GM19351 (cell line): ENCODE measurements at regions not wholly inside any gene's neighbourhood (a gene's known extent, or its start where the extent isn't known, plus 50 kb on each side); places are given as distances from the start of the nearest gene placed in this dataset.
"Not testable (repeated sequence)": the region's sequence is repeated elsewhere in the genome, so short reads cannot be mapped to it uniquely, and the experiment has no call there.

Experiments used
- ATAC-seq: cut with Tn5 transposase; IDR thresholded peaks from one replicate; pipeline ENCODE4 v1.9.1; 2021; ENCODE audit warnings: mild to moderate bottlenecking, moderate library complexity; ENCODE audit not compliant: unreplicated experiment

GRCh38 chr10:57885618-57885968 is 382.1 kb downstream of the IPMK start:
- ATAC-seq: not testable (repeated sequence)

DNA sequence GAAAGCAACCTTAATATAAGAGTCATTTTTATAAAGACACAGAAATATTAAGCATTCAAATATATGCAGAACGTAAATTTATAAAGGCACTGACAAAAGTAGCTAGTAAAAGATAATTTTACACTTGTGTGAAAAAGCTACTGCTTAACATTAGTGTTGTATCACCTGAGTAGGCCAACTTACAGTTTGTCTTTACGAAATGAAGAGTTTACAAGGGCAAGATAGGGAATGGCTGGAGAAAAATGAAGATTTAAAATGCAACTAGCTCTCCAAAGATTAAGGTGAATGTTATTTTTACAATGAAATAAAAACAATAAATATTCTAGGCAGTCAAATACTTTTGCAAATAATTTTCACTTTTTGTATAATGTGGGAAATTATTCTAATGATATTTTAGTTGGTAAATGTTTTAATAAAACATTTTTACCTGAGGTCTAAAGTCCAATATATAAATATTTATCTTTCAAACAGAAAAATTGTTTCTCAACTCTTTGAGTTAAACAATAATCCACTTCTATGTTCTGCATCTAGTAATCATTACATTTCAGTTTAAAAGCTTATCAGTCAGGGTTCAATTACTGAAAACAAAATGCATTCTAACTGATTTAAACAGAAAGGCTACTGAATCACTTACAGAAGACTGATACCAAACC is 382.6 kb downstream of the IPMK start:
- ATAC-seq: no peak

DNA sequence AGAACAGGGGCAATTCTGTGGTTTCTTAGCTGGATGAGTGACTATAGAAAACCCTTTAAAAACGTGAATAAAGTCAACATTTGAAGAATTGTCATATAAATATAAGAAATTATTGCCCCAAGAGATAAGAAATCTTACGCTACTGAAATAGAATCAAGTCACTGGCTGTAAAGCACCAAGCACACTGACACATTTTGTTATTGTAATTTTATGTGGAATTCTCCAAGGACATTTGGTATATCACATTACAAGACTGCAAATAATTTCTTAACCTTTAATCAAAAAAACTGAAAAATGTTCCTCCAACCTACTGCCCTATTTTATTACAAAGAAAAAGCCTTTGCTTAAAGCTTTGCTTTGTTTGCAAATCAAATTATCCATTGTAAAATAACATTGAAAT is 383.3 kb downstream of the IPMK start:
- ATAC-seq: no peak

DNA sequence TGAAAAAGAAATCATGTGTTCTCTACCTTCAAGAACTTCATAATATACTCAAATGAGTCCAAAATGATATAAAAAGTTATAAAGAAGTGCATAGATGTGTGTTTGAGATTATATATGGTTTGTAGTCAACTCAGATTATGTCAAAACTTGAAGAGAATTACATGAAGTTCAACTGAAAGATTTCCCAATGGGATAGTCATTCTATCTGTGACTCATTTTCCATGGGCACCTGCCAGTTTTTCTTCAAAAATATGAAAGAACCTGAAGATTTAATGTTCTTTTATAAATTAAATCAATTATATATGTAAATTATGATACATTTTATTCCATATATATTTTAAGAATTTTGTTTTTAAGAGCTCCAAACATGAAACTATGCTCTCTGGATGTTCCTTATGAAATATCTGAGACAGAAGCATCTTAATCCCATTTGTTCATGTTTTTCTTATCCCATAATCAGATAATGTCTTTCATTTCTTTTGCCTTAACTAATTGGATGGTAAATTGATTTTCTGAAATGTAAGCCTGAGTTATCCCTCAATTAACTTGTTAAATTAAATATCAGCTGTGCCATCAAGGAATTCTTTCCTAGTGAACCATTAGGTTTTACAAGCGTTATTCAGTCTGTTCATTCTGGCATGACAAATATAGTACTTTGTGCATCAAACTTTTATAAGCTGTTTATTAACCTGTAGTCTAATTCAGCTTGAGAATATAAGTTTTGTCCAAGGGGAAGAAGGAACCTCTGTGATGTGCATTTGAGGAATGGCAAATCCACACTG is 387.1 kb downstream of the IPMK start:
- no peak for ATAC-seq

GRCh38 chr10:57874810-57875209 is 392.9 kb downstream of the IPMK start:
- no peak for ATAC-seq

DNA sequence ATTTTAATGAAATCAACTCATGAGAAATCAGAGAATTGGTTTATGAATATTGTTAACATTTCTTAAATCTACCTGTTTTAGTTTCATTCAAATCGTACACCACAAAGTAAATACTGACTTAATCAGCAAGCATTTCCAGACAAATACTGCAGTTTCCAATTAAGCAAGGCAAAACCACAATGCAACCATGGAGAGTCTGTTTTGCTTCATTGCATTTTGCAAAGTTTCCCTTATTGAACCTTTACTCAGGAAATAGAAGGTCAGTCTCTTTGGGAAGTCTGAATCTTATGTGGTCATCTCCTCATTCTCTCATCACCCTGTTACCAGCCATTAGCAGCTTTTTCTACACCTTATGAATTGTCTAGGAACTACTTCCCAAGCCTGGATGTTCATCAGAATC is 400.5 kb downstream of the IPMK start:
- no peak for ATAC-seq

DNA sequence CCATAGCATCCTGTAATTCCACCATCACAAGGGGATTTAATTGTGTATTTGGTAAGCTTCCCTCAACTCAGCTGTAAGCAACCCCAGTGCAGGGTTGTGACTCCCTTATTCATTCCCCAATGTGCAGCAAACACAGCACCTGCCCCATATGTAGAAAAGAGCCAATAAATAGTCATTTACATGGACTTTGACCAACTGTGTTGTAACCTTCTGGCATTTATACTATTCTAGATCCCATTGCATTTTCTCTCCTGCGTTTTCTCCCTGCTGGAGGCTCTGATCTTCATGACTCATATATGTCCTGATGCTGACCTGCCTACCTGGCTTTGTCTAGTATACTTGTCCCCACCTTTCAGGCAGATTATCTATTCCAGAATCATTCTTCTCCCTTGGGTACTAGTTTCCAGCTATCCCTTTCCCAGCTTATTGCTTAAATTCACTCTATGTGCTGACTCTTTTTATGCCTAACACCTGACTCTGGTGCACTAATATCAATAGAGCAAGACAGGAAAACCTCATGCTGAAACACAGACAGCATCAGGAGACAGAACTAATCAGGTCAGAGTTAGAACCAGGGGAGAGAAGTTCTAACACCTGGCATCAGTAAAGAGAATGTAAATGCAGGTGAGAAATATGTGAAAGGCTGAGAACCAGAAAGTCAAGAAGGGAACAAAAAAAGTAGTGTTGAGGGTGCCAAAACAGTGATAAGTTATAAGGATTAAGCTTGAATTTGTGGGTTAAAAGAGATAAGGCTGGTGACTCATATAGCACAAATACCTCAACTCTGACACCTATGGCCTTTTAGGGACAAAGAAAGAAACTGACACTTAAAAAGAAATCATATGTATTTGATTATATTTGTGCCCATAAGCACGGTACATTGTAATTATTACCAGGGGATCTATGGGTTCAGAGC is 402.7 kb downstream of the IPMK start:
- no peak for ATAC-seq

DNA sequence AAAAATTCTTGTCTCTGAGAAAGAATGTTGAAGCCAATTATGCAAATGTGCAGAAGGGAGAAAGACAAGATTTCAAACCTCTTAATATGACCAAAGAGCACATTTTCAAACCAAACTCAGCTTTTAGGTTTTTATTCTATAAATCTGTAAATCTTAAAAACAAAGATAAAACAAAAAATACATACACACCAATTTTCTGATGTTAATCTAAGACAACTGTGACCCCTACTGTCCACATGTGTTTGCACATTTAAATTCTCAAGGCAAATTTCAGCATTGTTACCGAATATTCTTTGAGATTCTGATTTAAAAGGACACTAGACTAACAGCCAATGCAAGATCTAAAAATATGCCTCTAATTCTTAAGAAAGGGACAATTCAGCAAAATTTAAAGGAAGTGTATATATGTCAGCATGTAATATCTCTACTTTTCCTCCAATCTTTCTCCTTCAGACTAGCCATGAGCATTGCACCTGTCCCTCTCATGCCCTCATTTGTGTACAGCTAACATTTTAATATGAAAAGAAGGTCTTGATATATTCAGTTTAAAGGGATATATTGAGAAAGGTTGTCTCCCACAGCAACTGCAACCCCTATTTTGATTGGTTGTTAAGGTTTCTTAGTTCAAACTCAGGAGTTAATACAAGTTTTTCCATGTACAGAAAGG is 417.9 kb downstream of the IPMK start:
- no peak for ATAC-seq

- no peak for ATAC-seq
Observed at GRCh38 chr10:57846307-57847065, 421.2 kb downstream of the IPMK start.

DNA sequence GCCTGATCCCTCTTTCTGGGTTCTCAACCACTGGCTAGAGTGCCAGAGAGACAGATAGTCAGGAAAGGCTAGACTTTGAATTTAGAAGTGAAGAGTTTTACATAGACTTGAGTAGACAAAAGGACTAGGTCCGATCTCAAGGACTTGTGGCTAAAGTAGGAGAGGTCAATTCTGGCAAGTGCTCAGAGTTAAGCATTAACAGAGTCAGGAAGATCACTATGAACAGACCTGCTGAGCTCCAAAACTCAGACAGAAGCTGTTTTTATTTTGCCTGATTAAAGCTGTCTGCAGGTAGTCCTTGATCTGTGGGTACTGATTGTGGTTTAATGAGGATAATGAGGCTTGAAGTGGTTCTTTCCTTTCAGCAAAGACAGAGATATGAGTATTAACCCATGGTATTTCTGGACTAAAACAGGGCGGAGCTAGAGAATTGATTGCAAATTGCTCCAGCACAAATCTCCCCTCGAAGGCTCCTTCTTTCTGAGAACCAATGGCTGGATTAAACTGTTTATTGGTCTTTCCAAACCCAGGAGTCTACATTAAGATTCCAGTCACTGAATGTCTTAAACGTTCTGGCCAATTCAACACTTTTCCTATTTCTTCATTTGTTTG is 423.2 kb downstream of the IPMK start:
- ATAC-seq: no peak

DNA sequence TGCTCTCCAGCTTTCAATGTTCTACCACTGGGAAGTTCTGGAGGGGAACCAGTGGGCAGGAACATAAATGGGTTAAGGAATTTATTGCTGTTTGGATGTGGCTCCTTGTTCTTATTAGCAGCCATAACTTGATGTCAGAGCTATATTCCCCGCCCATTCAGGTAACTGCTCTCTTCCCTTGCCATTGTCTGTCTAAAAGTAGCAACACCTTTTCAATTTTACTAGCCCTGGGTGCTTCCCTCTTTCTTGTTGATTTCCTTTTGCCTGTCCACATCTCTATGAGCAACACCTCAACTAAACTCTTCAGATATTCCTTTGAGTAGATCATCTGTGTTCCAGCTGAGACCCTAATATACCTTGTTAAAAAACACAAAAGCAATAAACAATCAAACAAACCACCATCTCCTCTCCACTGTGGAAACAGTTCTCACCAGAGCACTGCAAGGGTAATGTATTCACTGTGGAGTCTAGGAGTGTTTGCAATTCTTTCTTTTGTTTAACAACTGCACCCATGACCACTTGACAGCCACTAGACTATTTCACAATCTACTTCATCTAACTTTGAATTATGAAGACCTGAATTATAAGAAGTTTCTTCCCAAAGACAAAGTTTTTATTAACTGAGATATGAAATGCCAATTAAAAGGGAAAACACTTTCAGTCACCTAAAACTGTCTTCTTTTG is 436.7 kb downstream of the IPMK start:
- ATAC-seq: no peak

- ATAC-seq: no peak
Observed at GRCh38 chr10:57825015-57825414, 442.7 kb downstream of the IPMK start.

- ATAC-seq: no peak
Observed at GRCh38 chr10:57823398-57823797, 444.3 kb downstream of the IPMK start.

DNA sequence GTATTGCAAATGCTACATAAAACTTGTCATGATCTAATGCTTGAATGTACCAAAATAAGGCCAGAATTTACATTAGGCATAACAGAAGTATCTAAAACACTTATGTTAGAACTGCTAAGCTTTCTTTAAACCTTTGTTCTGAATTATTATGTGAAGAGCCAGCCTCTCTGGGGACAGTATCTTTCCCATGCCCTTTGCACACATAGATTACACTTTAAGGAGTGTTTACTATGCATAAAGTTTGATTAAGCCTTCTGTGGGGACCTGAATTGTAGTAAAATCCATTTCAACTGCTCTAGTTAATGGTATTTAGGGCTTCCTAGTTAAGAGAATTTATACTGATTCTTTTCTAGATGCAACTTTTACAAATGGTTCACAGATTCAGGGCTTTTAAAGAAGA is 444.7 kb downstream of the IPMK start:
- no peak for ATAC-seq

DNA sequence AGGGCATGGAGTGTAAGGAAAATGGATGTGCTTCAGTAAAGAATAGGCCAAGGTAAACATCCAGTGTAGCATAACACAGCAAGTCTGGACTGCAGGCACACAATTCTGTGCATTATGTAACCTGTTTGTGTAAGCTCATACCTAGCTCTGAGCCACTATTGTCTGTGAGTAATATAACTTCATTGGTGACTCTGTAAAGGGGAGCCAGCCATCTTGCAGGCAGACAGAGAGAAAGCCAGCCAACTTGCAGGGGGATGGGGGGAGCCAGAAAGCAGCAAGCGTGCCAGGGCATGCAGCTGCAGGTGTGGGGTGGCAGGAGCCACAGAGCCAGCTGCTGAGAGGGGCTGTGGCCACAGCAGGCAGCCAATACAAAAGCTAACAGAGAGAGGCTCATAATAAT is 449.2 kb downstream of the IPMK start:
- ATAC-seq: no peak

- no peak for ATAC-seq
Observed at GRCh38 chr10:57817741-57818140, 450.0 kb downstream of the IPMK start.

DNA sequence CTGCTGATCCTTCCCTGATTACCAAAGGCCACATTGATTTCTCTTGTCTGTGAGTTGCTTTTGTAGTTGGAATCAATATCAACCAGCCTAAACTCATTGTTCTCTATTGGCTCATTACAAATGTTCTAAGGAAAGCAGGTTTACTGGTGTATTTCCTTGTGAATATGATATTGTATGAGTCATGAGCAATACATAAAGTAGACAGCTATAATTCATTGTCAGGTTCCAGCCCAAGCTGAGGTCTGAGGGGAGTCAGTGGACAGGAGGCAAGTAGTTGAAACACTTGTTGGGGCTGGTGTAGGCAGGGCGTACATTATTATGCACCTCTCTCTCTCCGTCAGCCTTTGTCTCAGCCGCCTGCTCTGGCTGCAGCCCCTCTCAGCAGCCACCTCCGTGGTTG is 451.7 kb downstream of the IPMK start:
- ATAC-seq: no peak

DNA sequence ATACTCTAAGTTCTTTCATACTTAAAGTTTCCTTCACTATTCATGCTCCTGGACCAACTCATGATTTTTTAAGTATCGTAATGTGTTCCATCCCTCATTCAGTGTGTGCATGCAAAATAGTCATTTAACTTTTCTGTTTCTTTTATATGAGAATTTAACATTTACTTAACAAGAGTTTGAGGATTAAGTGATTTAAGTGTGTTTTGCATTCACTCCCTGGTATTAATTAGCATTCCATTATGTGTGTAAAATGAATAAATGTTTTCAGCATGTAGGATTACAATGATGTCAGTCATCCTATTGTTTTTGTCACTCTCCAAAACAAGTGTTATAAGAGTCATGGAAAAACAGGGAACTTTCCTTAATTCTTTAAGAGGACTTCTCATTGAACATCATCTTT is 457.7 kb downstream of the IPMK start:
- ATAC-seq: no peak

GRCh38 chr10:57807906-57808305 is 459.8 kb downstream of the IPMK start:
- no peak for ATAC-seq
